IMR-90 (cell line): ENCODE measurements at regions not wholly inside any gene's neighbourhood (a gene's known extent, or its start where the extent isn't known, plus 50 kb on each side); places are given as distances from the start of the nearest gene placed in this dataset.

Experiments used
- ATAC-seq: fragments of 200-7000 bp; cut with Tn5 transposase; 2 replicates; pipeline ENCODE4 v1.9.1; 2020; ENCODE audit warnings: low read depth, mild to moderate bottlenecking, moderate library complexity
- BruUV-seq: library from RNA; stranded (reverse); fragments of 400-500 nt; replicated peaks from 2 replicates; lab custom pipeline; 2021; lab: Mats Ljungman, UMichigan
- CTCF ChIA-PET: fragments of 300-600 bp; formaldehyde crosslinking; extraction: SDS; loops from one replicate; lab custom pipeline; 2021; ENCODE audit warnings: antibody characterized with exemption; lab: Yijun Ruan, JAX
- POLR2A ChIA-PET: fragments of 300-600 bp; sonication (Branson Sonifier 250); formaldehyde crosslinking; loops from one replicate; lab custom pipeline; 2022; ENCODE audit warnings: antibody characterized with exemption; ENCODE audit not compliant: unreplicated experiment; lab: Charles Lee
- DNase-seq: peaks from one replicate; pipeline ENCODE4 v3.0.0; 2013
- H2AFZ ChIP-seq: replicated peaks from 2 replicates; pipeline ENCODE3; 2013; ENCODE audit warnings: low read length, mild to moderate bottlenecking; ENCODE audit not compliant: poor library complexity
- H2AK5ac ChIP-seq: 2 replicates; pipeline ENCODE4 v1.6.1; 2013; ENCODE audit warnings: low read depth, low read length, inconsistent platforms
- H2AK9ac ChIP-seq: replicated peaks from 2 replicates; pipeline ENCODE3; 2013; ENCODE audit warnings: mild to moderate bottlenecking, low read depth, low read length, moderate library complexity; ENCODE audit not compliant: poor library complexity
- H2BK120ac ChIP-seq: 2 replicates; pipeline ENCODE4 v1.6.1; 2013; ENCODE audit warnings: low read depth, low read length, inconsistent platforms
- H2BK15ac ChIP-seq: 3 replicates; pipeline ENCODE4 v1.6.1; 2013; ENCODE audit warnings: low read depth, low read length, inconsistent platforms
- H2BK20ac ChIP-seq: 2 replicates; pipeline ENCODE4 v1.6.1; 2013; ENCODE audit warnings: low read depth, mild to moderate bottlenecking, inconsistent platforms, low read length, moderate library complexity
- H2BK5ac ChIP-seq: 2 replicates; pipeline ENCODE4 v1.6.1; 2013; ENCODE audit warnings: mild to moderate bottlenecking, low read depth, low read length, inconsistent platforms; ENCODE audit not compliant: poor library complexity, severe bottlenecking
- H3K14ac ChIP-seq: replicated peaks from 2 replicates; pipeline ENCODE4 v1.6.1; 2013; ENCODE audit warnings: low read depth, low read length, inconsistent platforms
- H3K18ac ChIP-seq: 2 replicates; pipeline ENCODE4 v1.6.1; 2013; ENCODE audit warnings: low read depth, low read length, control low read depth
- H3K23ac ChIP-seq: 2 replicates; pipeline ENCODE4 v1.6.1; 2013; ENCODE audit warnings: low read depth, low read length, inconsistent platforms
- H3K27ac ChIP-seq: 2 replicates; pipeline ENCODE4 v1.5.1; 2013; ENCODE audit warnings: mild to moderate bottlenecking, control low read depth, low read length; ENCODE audit not compliant: insufficient read depth
- H3K27me3 ChIP-seq: 2 replicates; pipeline ENCODE4 v1.6.1; 2013; ENCODE audit warnings: low read length; ENCODE audit not compliant: control insufficient read depth, insufficient read depth
- H3K36me3 ChIP-seq: 2 replicates; pipeline ENCODE4 v1.6.1; 2013; ENCODE audit warnings: low read length, mixed read lengths; ENCODE audit not compliant: control insufficient read depth, insufficient read depth
- H3K4ac ChIP-seq: 2 replicates; pipeline ENCODE4 v1.6.1; 2013; ENCODE audit warnings: low read depth, low read length, inconsistent platforms
- H3K4me1 ChIP-seq: 2 replicates; pipeline ENCODE4 v1.6.1; 2013; ENCODE audit warnings: low read length, mixed read lengths; ENCODE audit not compliant: control insufficient read depth, insufficient read depth
- H3K4me2 ChIP-seq: 2 replicates; pipeline ENCODE4 v1.6.1; 2013; ENCODE audit warnings: low read depth, mild to moderate bottlenecking, control low read depth, low read length, moderate library complexity
- H3K4me3 ChIP-seq: 2 replicates; pipeline ENCODE4 v1.5.1; 2013; ENCODE audit warnings: low read depth, mild to moderate bottlenecking, control low read depth, low read length, moderate library complexity; ENCODE audit not compliant: insufficient read depth
- H3K56ac ChIP-seq: 2 replicates; pipeline ENCODE4 v1.6.1; 2013; ENCODE audit warnings: low read length, inconsistent platforms; ENCODE audit not compliant: insufficient read depth; ENCODE audit errors: extremely low read depth
- H3K79me1 ChIP-seq, 2 experiments: 2 replicates each; pipeline ENCODE4 v1.6.1; 2013; ENCODE audit warnings: low read length in 2 of 2, inconsistent platforms in 1 of 2, low read depth in 1 of 2
- H3K9ac ChIP-seq: 2 replicates; pipeline ENCODE4 v1.6.1; 2013; ENCODE audit warnings: low read depth, low read length, control low read depth
- H3K9me1 ChIP-seq: 2 replicates; pipeline ENCODE4 v1.6.1; 2013; ENCODE audit warnings: low read length, inconsistent platforms; ENCODE audit not compliant: insufficient read depth
- H3K9me3 ChIP-seq: 2 replicates; pipeline ENCODE4 v1.6.1; 2013; ENCODE audit warnings: low read length; ENCODE audit not compliant: control insufficient read depth, insufficient read depth
- H4K20me1 ChIP-seq: 2 replicates; pipeline ENCODE4 v1.6.1; 2013; ENCODE audit warnings: low read length, inconsistent platforms; ENCODE audit not compliant: insufficient read depth
- H4K5ac ChIP-seq: 2 replicates; pipeline ENCODE4 v1.6.1; 2013; ENCODE audit warnings: mild to moderate bottlenecking, low read depth, low read length, control low read depth
- H4K8ac ChIP-seq, 2 experiments: 2 replicates each; pipeline ENCODE4 v1.6.1; 2013; ENCODE audit warnings: low read depth in 2 of 2, low read length in 2 of 2, control low read depth in 1 of 2, inconsistent platforms in 1 of 2
- H4K91ac ChIP-seq: 2 replicates; pipeline ENCODE4 v1.6.1; 2013; ENCODE audit warnings: low read depth, low read length, inconsistent platforms; ENCODE audit not compliant: insufficient read depth
- BHLHE40 ChIP-seq: fragments of 150-350 bp; IDR thresholded peaks from 2 replicates; pipeline ENCODE4 v1.6.1; 2016; ENCODE audit warnings: mild to moderate bottlenecking, low read depth, low read length
- CEBPB ChIP-seq: IDR thresholded peaks from 2 replicates; pipeline ENCODE4 v1.6.1; 2012; ENCODE audit warnings: low read depth, low read length, improper control_type of control experiment
- CHD1 ChIP-seq: IDR thresholded peaks from 2 replicates; pipeline ENCODE4 v1.6.1; 2012; ENCODE audit warnings: low read depth, low read length, improper control_type of control experiment
- FOS ChIP-seq: fragments of 150-350 bp; IDR thresholded peaks from 2 replicates; pipeline ENCODE4 v1.6.1; 2016; ENCODE audit warnings: low read depth, low read length
- MAFK ChIP-seq: IDR thresholded peaks from 2 replicates; pipeline ENCODE4 v1.6.1; 2012; ENCODE audit warnings: low read depth, low read length, improper control_type of control experiment
- MAZ ChIP-seq: IDR thresholded peaks from 2 replicates; pipeline ENCODE4 v1.6.1; 2012; ENCODE audit warnings: low read depth, mild to moderate bottlenecking, low read length, improper control_type of control experiment, moderate library complexity, borderline replicate concordance
- MXI1 ChIP-seq: IDR thresholded peaks from 2 replicates; pipeline ENCODE4 v1.6.1; 2012; ENCODE audit warnings: low read depth, mild to moderate bottlenecking, low read length, moderate library complexity, borderline replicate concordance
- NFE2L2 ChIP-seq: fragments of 150-350 bp; IDR thresholded peaks from 2 replicates; pipeline ENCODE4 v1.6.1; 2016; ENCODE audit warnings: low read depth, mild to moderate bottlenecking, low read length
- POLR2A ChIP-seq: IDR thresholded peaks from 2 replicates; pipeline ENCODE4 v1.6.1; 2012; ENCODE audit warnings: mild to moderate bottlenecking, low read depth, low read length
- RAD21 ChIP-seq: IDR thresholded peaks from 2 replicates; pipeline ENCODE4 v1.6.1; 2012; ENCODE audit warnings: low read length, improper control_type of control experiment
- RCOR1 ChIP-seq: IDR thresholded peaks from 2 replicates; pipeline ENCODE4 v1.6.1; 2012; ENCODE audit warnings: mild to moderate bottlenecking, low read length, improper control_type of control experiment; ENCODE audit not compliant: insufficient replicate concordance
- RFX5 ChIP-seq: IDR thresholded peaks from 2 replicates; pipeline ENCODE4 v1.8.0; 2012; ENCODE audit warnings: low read depth, mild to moderate bottlenecking, low read length, moderate library complexity
- SMC3 ChIP-seq: fragments of 150-350 bp; IDR thresholded peaks from 2 replicates; pipeline ENCODE4 v1.6.1; 2016; ENCODE audit warnings: low read depth, mild to moderate bottlenecking, antibody characterized with exemption, low read length, moderate library complexity
- WGBS, 2 experiments: methylation state at CpG; one replicate each; pipeline versions ENCODE4 v1.1.5 to v1.1.7; 2013; ENCODE audit warnings: missing lambda C conversion rate in 2 of 2; ENCODE audit not compliant: insufficient read length in 1 of 2; ENCODE audit errors: extremely low coverage in 2 of 2; 5-methylcytosine and 5-hydroxymethylcytosine counted together
- dilution Hi-C: fragments of 300-500 bp; cut with HindIII; formaldehyde crosslinking; loops from one replicate; pipeline ENCODE4 v1.14.3; 2018; ENCODE audit warnings: low sequenced_read_pairs; ENCODE audit not compliant: unreplicated experiment
- in situ Hi-C: fragments of 300-500 bp; cut with MboI; formaldehyde crosslinking; loops from 3 replicates; pipeline ENCODE4 v1.14.3; 2019; ENCODE audit warnings: low sequenced_read_pairs, inconsistent platforms, mixed read lengths
- intact Hi-C: fragments of 100-400 bp; cut with micrococcal nuclease; formaldehyde crosslinking; loops from 2 replicates; pipeline ENCODE4 v1.10.0; 2022
- TF ChIP-seq, protein P1 (sequence below): fragments of 150-350 bp; IDR thresholded peaks from 2 replicates; pipeline ENCODE4 v1.6.1; 2016; ENCODE audit warnings: low read depth, mild to moderate bottlenecking, low read length, moderate library complexity, borderline replicate concordance
- TF ChIP-seq, protein P2 (sequence below): fragments of 150-350 bp; IDR thresholded peaks from 2 replicates; pipeline ENCODE4 v1.6.1; 2017; ENCODE audit warnings: mild to moderate bottlenecking, antibody characterized with exemption, low read length, low read depth
- TF ChIP-seq, protein P3 (sequence below): conservative IDR thresholded peaks from 2 replicates; pipeline ENCODE4 v1.5.1; 2012; ENCODE audit warnings: mild to moderate bottlenecking, low read depth, low read length, improper control_type of control experiment

DNA sequence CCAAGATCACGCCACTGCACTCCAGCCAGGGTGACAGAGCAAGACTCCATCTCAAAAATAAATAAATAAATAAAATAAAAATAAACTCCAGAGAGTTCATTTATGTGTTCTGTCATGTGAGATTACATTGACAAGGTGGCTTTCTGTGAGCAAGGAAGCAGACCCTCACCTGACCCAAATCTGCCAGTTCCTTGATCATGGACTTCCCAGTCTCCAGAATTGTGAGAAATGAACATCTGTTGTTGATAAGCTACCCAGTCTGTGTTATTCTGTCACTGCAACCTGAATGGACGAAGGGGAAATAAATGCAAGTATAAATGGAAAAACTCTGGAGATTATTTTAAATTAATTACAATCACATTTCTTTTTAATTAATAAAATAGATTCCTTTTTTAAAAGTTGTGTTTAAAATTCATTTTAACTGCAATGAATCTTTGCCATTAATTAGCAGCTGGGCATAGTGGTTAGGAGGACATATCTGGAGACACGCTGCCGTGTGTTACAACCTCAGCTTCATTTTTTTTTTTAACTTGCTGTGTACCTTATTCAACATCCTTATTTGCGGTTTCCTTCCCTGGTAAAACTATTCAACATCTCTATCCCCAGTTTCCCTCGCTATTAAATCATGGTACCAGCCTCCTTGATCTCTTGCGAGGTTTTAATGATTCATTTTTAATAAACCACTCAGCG, 376.4 kb downstream of the CHSY3 start:
- H4K8ac ChIP-seq = no peak overlapping the region
- H2AFZ ChIP-seq = no peak overlapping the region
- H4K20me1 ChIP-seq = no peaks in the 10 kb centered on the region
- H3K56ac ChIP-seq = no peak overlapping the region
- POLR2A ChIA-PET = no interaction called here
- no peak overlapping the region for H2BK5ac ChIP-seq
- no peak for ATAC-seq
- H2AK5ac ChIP-seq = no peak overlapping the region
- H3K14ac ChIP-seq = no peak overlapping the region
- H3K9me1 ChIP-seq = no peaks in the 10 kb centered on the region
- no peak overlapping the region for H4K5ac ChIP-seq
- no peak overlapping the region for H3K18ac ChIP-seq
- BruUV-seq = no TSS peak
- H4K91ac ChIP-seq = no peak overlapping the region
- TF ChIP-seq MAZ (no peak), CHD1 (no peak), SMC3 (no peak), FOS (no peak), MXI1 (no peak), POLR2A (no peak), BHLHE40 (no peak), RCOR1 (no peak), RFX5 (no peak), CEBPB (no peak), RAD21 (no peak), MAFK (no peak), NFE2L2 (no peak)
- TF ChIP-seq, protein P1, sequence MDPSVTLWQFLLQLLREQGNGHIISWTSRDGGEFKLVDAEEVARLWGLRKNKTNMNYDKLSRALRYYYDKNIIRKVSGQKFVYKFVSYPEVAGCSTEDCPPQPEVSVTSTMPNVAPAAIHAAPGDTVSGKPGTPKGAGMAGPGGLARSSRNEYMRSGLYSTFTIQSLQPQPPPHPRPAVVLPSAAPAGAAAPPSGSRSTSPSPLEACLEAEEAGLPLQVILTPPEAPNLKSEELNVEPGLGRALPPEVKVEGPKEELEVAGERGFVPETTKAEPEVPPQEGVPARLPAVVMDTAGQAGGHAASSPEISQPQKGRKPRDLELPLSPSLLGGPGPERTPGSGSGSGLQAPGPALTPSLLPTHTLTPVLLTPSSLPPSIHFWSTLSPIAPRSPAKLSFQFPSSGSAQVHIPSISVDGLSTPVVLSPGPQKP = no peak
- TF ChIP-seq, protein P2, sequence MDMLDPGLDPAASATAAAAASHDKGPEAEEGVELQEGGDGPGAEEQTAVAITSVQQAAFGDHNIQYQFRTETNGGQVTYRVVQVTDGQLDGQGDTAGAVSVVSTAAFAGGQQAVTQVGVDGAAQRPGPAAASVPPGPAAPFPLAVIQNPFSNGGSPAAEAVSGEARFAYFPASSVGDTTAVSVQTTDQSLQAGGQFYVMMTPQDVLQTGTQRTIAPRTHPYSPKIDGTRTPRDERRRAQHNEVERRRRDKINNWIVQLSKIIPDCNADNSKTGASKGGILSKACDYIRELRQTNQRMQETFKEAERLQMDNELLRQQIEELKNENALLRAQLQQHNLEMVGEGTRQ = no peak
- TF ChIP-seq, protein P3, sequence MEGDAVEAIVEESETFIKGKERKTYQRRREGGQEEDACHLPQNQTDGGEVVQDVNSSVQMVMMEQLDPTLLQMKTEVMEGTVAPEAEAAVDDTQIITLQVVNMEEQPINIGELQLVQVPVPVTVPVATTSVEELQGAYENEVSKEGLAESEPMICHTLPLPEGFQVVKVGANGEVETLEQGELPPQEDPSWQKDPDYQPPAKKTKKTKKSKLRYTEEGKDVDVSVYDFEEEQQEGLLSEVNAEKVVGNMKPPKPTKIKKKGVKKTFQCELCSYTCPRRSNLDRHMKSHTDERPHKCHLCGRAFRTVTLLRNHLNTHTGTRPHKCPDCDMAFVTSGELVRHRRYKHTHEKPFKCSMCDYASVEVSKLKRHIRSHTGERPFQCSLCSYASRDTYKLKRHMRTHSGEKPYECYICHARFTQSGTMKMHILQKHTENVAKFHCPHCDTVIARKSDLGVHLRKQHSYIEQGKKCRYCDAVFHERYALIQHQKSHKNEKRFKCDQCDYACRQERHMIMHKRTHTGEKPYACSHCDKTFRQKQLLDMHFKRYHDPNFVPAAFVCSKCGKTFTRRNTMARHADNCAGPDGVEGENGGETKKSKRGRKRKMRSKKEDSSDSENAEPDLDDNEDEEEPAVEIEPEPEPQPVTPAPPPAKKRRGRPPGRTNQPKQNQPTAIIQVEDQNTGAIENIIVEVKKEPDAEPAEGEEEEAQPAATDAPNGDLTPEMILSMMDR = no peak
- no peak for DNase-seq
- H3K9me3 ChIP-seq = peaks cover 17% of the 10 kb centered on the region
- H3K4me2 ChIP-seq = no peak overlapping the region
- no peak overlapping the region for H2AK9ac ChIP-seq
- H2BK20ac ChIP-seq = no peak overlapping the region
- no peak overlapping the region for H3K27ac ChIP-seq
- no peak overlapping the region for H3K23ac ChIP-seq
- H3K4me3 ChIP-seq = no peak overlapping the region
- H2BK120ac ChIP-seq = no peak overlapping the region
- dilution Hi-C loops = no loop called here
- H3K9ac ChIP-seq = no peak overlapping the region
- H3K79me1 ChIP-seq = no peaks in the 10 kb centered on the region
- intact Hi-C loops = no loop called here
- no peaks in the 10 kb centered on the region for H3K27me3 ChIP-seq
- no peak overlapping the region for H2BK15ac ChIP-seq
- no peaks in the 10 kb centered on the region for H3K4me1 ChIP-seq
- no peaks in the 10 kb centered on the region for H3K36me3 ChIP-seq
- no CpG with 5 or more reads among the region's 8 CpGs for WGBS, 2 experiments
- H3K4ac ChIP-seq = no peak overlapping the region
- in situ Hi-C loops = no loop called here
- CTCF ChIA-PET = no interaction called here
